H9 (cell line): ENCODE measurements at regions not wholly inside any gene's neighbourhood (a gene's known extent, or its start where the extent isn't known, plus 50 kb on each side); places are given as distances from the start of the nearest gene placed in this dataset.

ENCODE experiments used
- DNase-seq: peaks from one replicate; pipeline ENCODE4 v3.0.0-alpha.2; 2017
- H2AFZ ChIP-seq: one replicate; pipeline ENCODE4 v1.6.1; 2013; ENCODE audit warnings: mild to moderate bottlenecking, low read length, control low read depth, moderate library complexity
- H2AK5ac ChIP-seq: 2 replicates; pipeline ENCODE4 v1.6.1; 2013; ENCODE audit warnings: low read length, control low read depth, mixed read lengths; ENCODE audit not compliant: insufficient read length
- H2BK120ac ChIP-seq: one replicate; pipeline ENCODE4 v1.6.1; 2013; ENCODE audit warnings: low read depth, mild to moderate bottlenecking, low read length, control low read depth, inconsistent platforms; ENCODE audit not compliant: poor library complexity, severe bottlenecking
- H2BK12ac ChIP-seq: 2 replicates; pipeline ENCODE4 v1.6.1; 2013; ENCODE audit warnings: low read length, control low read depth, mixed read lengths, low read depth; ENCODE audit not compliant: insufficient read length
- H2BK15ac ChIP-seq: 2 replicates; pipeline ENCODE4 v1.6.1; 2013; ENCODE audit warnings: low read depth, low read length, control low read depth
- H2BK20ac ChIP-seq: one replicate; pipeline ENCODE4 v1.6.1; 2013; ENCODE audit warnings: low read depth, mild to moderate bottlenecking, low read length, control low read depth, inconsistent platforms; ENCODE audit not compliant: poor library complexity, severe bottlenecking
- H2BK5ac ChIP-seq: 2 replicates; pipeline ENCODE4 v1.6.1; 2013; ENCODE audit warnings: low read length, control low read depth, mixed read lengths; ENCODE audit not compliant: insufficient read length
- H3K14ac ChIP-seq: 2 replicates; pipeline ENCODE4 v1.6.1; 2013; ENCODE audit warnings: low read length, control low read depth; ENCODE audit not compliant: insufficient read depth
- H3K18ac ChIP-seq: 2 replicates; pipeline ENCODE4 v1.6.1; 2013; ENCODE audit warnings: low read depth, mild to moderate bottlenecking, mixed read lengths, low read length, control low read depth; ENCODE audit not compliant: insufficient read length
- H3K23ac ChIP-seq: 2 replicates; pipeline ENCODE4 v1.6.1; 2013; ENCODE audit warnings: low read length, control low read depth, mixed read lengths, low read depth; ENCODE audit not compliant: insufficient read length
- H3K23me2 ChIP-seq: 2 replicates; pipeline ENCODE4 v1.6.1; 2013; ENCODE audit warnings: low read depth, mild to moderate bottlenecking, mixed read lengths, low read length, control low read depth; ENCODE audit not compliant: insufficient read length, poor library complexity, severe bottlenecking
- H3K27ac ChIP-seq: 2 replicates; pipeline ENCODE4 v1.5.1; 2013; ENCODE audit warnings: low read length, control low read depth, mixed read lengths, low read depth; ENCODE audit not compliant: insufficient read length
- H3K27me3 ChIP-seq: 2 replicates; pipeline ENCODE4 v1.6.1; 2013; ENCODE audit warnings: low read length, control low read depth, inconsistent platforms; ENCODE audit not compliant: insufficient read depth
- H3K4ac ChIP-seq: 2 replicates; pipeline ENCODE4 v1.6.1; 2013; ENCODE audit warnings: low read depth, mild to moderate bottlenecking, control low read depth, inconsistent platforms, low read length, moderate library complexity
- H3K4me1 ChIP-seq: 2 replicates; pipeline ENCODE4 v1.6.1; 2013; ENCODE audit warnings: low read length, control low read depth, inconsistent platforms; ENCODE audit not compliant: insufficient read depth
- H3K4me2 ChIP-seq: 2 replicates; pipeline ENCODE4 v1.6.1; 2013; ENCODE audit warnings: low read length, control low read depth, mixed read lengths; ENCODE audit not compliant: insufficient read length, insufficient read depth
- H3K56ac ChIP-seq: 2 replicates; pipeline ENCODE4 v1.6.1; 2013; ENCODE audit warnings: low read depth, mild to moderate bottlenecking, mixed read lengths, low read length, control low read depth; ENCODE audit not compliant: insufficient read length
- H3K79me1 ChIP-seq: 2 replicates; pipeline ENCODE4 v1.6.1; 2013; ENCODE audit warnings: low read depth, mild to moderate bottlenecking, moderate library complexity, low read length, control low read depth, inconsistent platforms; ENCODE audit not compliant: insufficient read depth, poor library complexity, severe bottlenecking
- H3K79me2 ChIP-seq: 2 replicates; pipeline ENCODE4 v1.6.1; 2013; ENCODE audit warnings: low read length, control low read depth, inconsistent platforms; ENCODE audit not compliant: insufficient read depth
- H3K9ac ChIP-seq: 2 replicates; pipeline ENCODE4 v1.6.1; 2013; ENCODE audit warnings: low read length, control low read depth, mixed read lengths; ENCODE audit not compliant: insufficient read length; ENCODE audit errors: extremely low read depth
- H3K9me3 ChIP-seq: one replicate; pipeline ENCODE4 v1.6.1; 2013; ENCODE audit warnings: low read depth, low read length, inconsistent platforms; ENCODE audit not compliant: control insufficient read depth
- H3T11ph ChIP-seq: one replicate; pipeline ENCODE4 v1.6.1; 2013; ENCODE audit warnings: mild to moderate bottlenecking, low read length, control low read depth, inconsistent platforms
- H4K20me1 ChIP-seq: one replicate; pipeline ENCODE4 v1.6.1; 2013; ENCODE audit not compliant: control insufficient read depth, insufficient read length, insufficient read depth
- H4K5ac ChIP-seq: 2 replicates; pipeline ENCODE4 v1.6.1; 2013; ENCODE audit warnings: low read depth, mild to moderate bottlenecking, mixed read lengths, low read length, control low read depth; ENCODE audit not compliant: insufficient read length
- H4K8ac ChIP-seq: replicated peaks from 2 replicates; pipeline ENCODE4 v1.6.1; 2013; ENCODE audit warnings: low read length, control low read depth, mixed read lengths, low read depth; ENCODE audit not compliant: insufficient read length
- H4K91ac ChIP-seq: 2 replicates; pipeline ENCODE4 v1.6.1; 2013; ENCODE audit warnings: low read depth, mild to moderate bottlenecking, moderate library complexity, mixed read lengths, low read length, control low read depth; ENCODE audit not compliant: insufficient read length
- H3K27ac Mint-ChIP-seq, 3 experiments: 2 replicates in 2 of 3; 3 replicates in 1 of 3; pipeline ENCODE4 v1.8.0; 2020 to 2021; ENCODE audit warnings: mixed read lengths in 3 of 3, mild to moderate bottlenecking in 1 of 3, moderate library complexity in 1 of 3
- H3K27me3 Mint-ChIP-seq: 2 replicates; pipeline ENCODE4 v1.8.0; 2021; ENCODE audit warnings: low read depth, mild to moderate bottlenecking, moderate library complexity, mixed read lengths
- H3K36me3 Mint-ChIP-seq, 3 experiments: 2 replicates in 2 of 3; 3 replicates in 1 of 3; pipeline ENCODE4 v1.8.0; 2020 to 2021; ENCODE audit warnings: low read depth in 3 of 3, mixed read lengths in 3 of 3; ENCODE audit not compliant: insufficient read depth in 1 of 3
- H3K4me1 Mint-ChIP-seq, 2 experiments: 2 replicates each; pipeline ENCODE4 v1.8.0; 2020; ENCODE audit warnings: mixed read lengths in 2 of 2
- H3K4me3 Mint-ChIP-seq, 2 experiments: 2 replicates in 1 of 2; 3 replicates in 1 of 2; pipeline ENCODE4 v1.8.0; 2020 to 2021; ENCODE audit warnings: mild to moderate bottlenecking in 2 of 2, mixed read lengths in 2 of 2, moderate library complexity in 1 of 2
- H3K9me3 Mint-ChIP-seq, 2 experiments: 2 replicates in 1 of 2; 3 replicates in 1 of 2; pipeline ENCODE4 v1.8.0; 2020; ENCODE audit warnings: mild to moderate bottlenecking in 2 of 2, mixed read lengths in 2 of 2, moderate library complexity in 1 of 2
- WGBS: extraction: QIAGEN DNeasy Blood & Tissue Kit; methylation state at CpG from one replicate; pipeline ENCODE4 v1.1.7; 2013; ENCODE audit warnings: missing lambda C conversion rate, low lambda C conversion rate, mixed read lengths; ENCODE audit not compliant: insufficient read length; ENCODE audit errors: extremely low coverage; 5-methylcytosine and 5-hydroxymethylcytosine counted together
- TF ChIP-seq, protein P1 (sequence below): fragments of 200-600 bp; sonication (generic); conservative IDR thresholded peaks from 3 replicates; pipeline ENCODE4 v1.8.0; 2021; ENCODE audit warnings: antibody characterized with exemption, mild to moderate bottlenecking

DNA sequence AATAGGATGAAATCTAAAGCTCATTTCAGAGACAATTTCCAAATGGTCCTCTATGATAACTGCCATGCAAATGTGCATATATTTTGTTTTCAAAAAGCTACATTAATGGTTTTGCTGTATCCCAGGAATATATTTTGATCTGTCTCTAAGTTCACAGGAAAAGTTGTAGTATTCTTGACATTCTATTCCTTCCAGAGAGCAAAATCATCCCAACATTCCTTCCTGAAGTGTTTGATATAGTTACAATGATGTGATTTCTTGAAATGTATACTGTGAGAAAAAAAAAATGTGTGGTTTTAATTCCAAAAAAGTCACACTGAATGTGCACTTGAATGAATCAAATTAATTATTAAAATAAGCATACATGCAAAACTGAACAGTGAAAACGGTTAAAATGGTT lies 996.0 kb upstream of the CITED2 start:
- Histone ChIP-seq H4K8ac (no peak overlapping the region), H3K79me1 (no peaks in the 10 kb centered on the region), H3T11ph (no peak overlapping the region), H2BK5ac (no peak overlapping the region), H3K23ac (no peak overlapping the region), H4K20me1 (no peaks in the 10 kb centered on the region), H4K91ac (no peak overlapping the region), H2AFZ (no peak overlapping the region), H3K4me1 (peaks cover 4% of the 10 kb centered on the region), H3K79me2 (no peaks in the 10 kb centered on the region), H3K4me2 (no peak overlapping the region), H3K18ac (no peak overlapping the region), H3K4ac (no peak overlapping the region), H2BK15ac (no peak overlapping the region), H3K27ac (no peak overlapping the region), H3K23me2 (no peaks in the 10 kb centered on the region), H3K9ac (no peak overlapping the region), H3K27me3 (no peaks in the 10 kb centered on the region), H2BK120ac (no peak overlapping the region), H2BK20ac (no peak overlapping the region), H2BK12ac (no peak overlapping the region), H3K9me3 (no peaks in the 10 kb centered on the region), H2AK5ac (no peak overlapping the region), H3K14ac (no peak overlapping the region), H3K56ac (no peak overlapping the region), H4K5ac (no peak overlapping the region)
- Mint-ChIP-seq H3K36me3 (peaks cover 5 to 23% (median 18%) of the 10 kb centered on the region in 3 experiments), H3K9me3 (peaks cover 22 to 33% of the 10 kb centered on the region in 2 experiments), H3K4me1 (peaks cover 4 to 5% of the 10 kb centered on the region in 2 experiments), H3K27me3 (no peaks in the 10 kb centered on the region; the same call in 1 of the 2 replicates), H3K4me3 (no peak overlapping the region), H3K27ac (no peak overlapping the region)
- WGBS, result no CpG with 5 or more reads among the region's 1 CpG
- TF ChIP-seq, protein P1, sequence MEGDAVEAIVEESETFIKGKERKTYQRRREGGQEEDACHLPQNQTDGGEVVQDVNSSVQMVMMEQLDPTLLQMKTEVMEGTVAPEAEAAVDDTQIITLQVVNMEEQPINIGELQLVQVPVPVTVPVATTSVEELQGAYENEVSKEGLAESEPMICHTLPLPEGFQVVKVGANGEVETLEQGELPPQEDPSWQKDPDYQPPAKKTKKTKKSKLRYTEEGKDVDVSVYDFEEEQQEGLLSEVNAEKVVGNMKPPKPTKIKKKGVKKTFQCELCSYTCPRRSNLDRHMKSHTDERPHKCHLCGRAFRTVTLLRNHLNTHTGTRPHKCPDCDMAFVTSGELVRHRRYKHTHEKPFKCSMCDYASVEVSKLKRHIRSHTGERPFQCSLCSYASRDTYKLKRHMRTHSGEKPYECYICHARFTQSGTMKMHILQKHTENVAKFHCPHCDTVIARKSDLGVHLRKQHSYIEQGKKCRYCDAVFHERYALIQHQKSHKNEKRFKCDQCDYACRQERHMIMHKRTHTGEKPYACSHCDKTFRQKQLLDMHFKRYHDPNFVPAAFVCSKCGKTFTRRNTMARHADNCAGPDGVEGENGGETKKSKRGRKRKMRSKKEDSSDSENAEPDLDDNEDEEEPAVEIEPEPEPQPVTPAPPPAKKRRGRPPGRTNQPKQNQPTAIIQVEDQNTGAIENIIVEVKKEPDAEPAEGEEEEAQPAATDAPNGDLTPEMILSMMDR, result no peak
- DNase-seq, result no peak
